IPS DF 6.9 (cell line): ENCODE measurements at regions not wholly inside any gene's neighbourhood (a gene's known extent, or its start where the extent isn't known, plus 50 kb on each side); places are given as distances from the start of the nearest gene placed in this dataset.

Experiments used
- DNase-seq: peaks from one replicate; pipeline ENCODE4 v3.0.0-alpha.2; 2013; ENCODE audit warnings: low read depth, low spot score
- H3K27ac ChIP-seq: one replicate; pipeline ENCODE4 v1.5.1; 2013; ENCODE audit warnings: low read length, control low read depth
- H3K27me3 ChIP-seq: 2 replicates; pipeline ENCODE4 v1.6.1; 2013; ENCODE audit warnings: mild to moderate bottlenecking, low read length; ENCODE audit not compliant: control insufficient read depth, insufficient read depth
- H3K36me3 ChIP-seq: 2 replicates; pipeline ENCODE4 v1.6.1; 2013; ENCODE audit warnings: low read length; ENCODE audit not compliant: control insufficient read depth, insufficient read depth
- H3K4me1 ChIP-seq: 2 replicates; pipeline ENCODE4 v1.6.1; 2013; ENCODE audit warnings: low read length; ENCODE audit not compliant: control insufficient read depth, insufficient read depth
- H3K4me3 ChIP-seq: 2 replicates; pipeline ENCODE4 v1.5.1; 2013; ENCODE audit warnings: mild to moderate bottlenecking, low read length
- H3K9me3 ChIP-seq: 2 replicates; pipeline ENCODE4 v1.6.1; 2013; ENCODE audit warnings: low read length, inconsistent platforms; ENCODE audit not compliant: control insufficient read depth, insufficient read depth
- WGBS: extraction: QIAGEN DNeasy Blood & Tissue Kit; methylation state at CpG from one replicate; pipeline ENCODE4 v1.1.7; 2013; ENCODE audit warnings: mixed read lengths, missing lambda C conversion rate; ENCODE audit not compliant: insufficient read length, insufficient coverage; 5-methylcytosine and 5-hydroxymethylcytosine counted together

GRCh38 chr9:22203371-22204138 is 194.4 kb upstream of the CDKN2B start:
- no peak for DNase-seq
- no peaks in the 10 kb centered on the region for H3K4me1 ChIP-seq
- no peak overlapping the region for H3K4me3 ChIP-seq

DNA sequence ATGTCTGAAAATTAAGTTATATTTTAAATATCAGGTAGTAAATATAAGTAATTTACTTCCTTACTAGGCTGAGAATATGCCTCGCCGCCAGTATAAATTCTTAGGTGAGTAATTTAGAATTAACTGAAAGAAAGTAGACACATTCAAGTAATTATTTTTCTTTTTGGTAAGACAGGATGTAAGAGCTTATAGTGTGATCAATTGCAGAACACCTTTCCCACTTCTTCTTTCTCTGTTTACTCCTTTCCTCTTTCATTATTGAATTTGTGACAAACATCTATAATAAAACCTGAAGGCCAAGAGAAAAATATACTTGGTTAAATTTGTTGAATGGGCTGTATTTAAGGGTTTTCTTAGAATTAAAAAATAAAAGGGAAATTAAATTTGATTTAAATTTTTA is 195.1 kb upstream of the CDKN2B start:
- Histone ChIP-seq H3K27ac (no peak overlapping the region), H3K36me3 (no peaks in the 10 kb centered on the region), H3K27me3 (no peaks in the 10 kb centered on the region), H3K9me3 (no peaks in the 10 kb centered on the region), H3K4me3 (no peak overlapping the region), H3K4me1 (no peaks in the 10 kb centered on the region)
- no CpG with 5 or more reads among the region's 2 CpGs for WGBS
- DNase-seq: no peak

More at GRCh38 chr9:22203371-22204138, 194.4 kb upstream of the CDKN2B start:
- no peaks in the 10 kb centered on the region for H3K9me3 ChIP-seq
- no CpG with 5 or more reads among the region's 8 CpGs for WGBS
- H3K27me3 ChIP-seq: no peaks in the 10 kb centered on the region
- H3K36me3 ChIP-seq: no peaks in the 10 kb centered on the region
- H3K27ac ChIP-seq: no peak overlapping the region

- no peak overlapping the region for H3K4me3 ChIP-seq
- no peaks in the 10 kb centered on the region for H3K9me3 ChIP-seq
- H3K27ac ChIP-seq: no peak overlapping the region
- no CpG with 5 or more reads among the region's 5 CpGs for WGBS
- DNase-seq: no peak
- H3K36me3 ChIP-seq: no peaks in the 10 kb centered on the region
- no peaks in the 10 kb centered on the region for H3K27me3 ChIP-seq
- no peaks in the 10 kb centered on the region for H3K4me1 ChIP-seq
Measured at GRCh38 chr9:22206833-22207232, 197.7 kb upstream of the CDKN2B start.

- Histone ChIP-seq H3K36me3 (no peaks in the 10 kb centered on the region), H3K4me1 (no peaks in the 10 kb centered on the region), H3K27me3 (no peaks in the 10 kb centered on the region), H3K4me3 (no peak overlapping the region), H3K27ac (no peak overlapping the region), H3K9me3 (no peaks in the 10 kb centered on the region)
- no peak for DNase-seq
- WGBS: no CpG with 5 or more reads among the region's 1 CpG
Measured at GRCh38 chr9:22208846-22209585, 199.9 kb upstream of the CDKN2B start.

DNA sequence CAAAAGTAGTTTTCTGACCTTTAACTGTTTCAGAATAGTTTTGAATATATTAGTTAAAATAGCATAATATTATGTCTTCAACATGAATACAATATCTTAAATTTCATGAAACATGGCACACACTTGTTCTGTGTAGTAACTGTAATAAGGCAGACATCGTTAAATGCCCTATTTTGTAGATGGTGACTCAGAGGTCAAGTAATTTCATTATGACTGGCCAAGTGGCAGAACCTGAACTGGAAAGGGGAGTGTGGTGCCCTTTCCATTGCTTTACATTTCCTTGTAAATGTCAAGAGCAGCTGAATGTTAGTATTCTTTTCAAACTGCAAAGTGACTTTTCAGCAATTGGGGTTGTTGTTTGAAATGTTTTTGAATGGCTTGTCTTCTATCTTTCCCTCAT is 201.2 kb upstream of the CDKN2B start:
- no peak for DNase-seq
- WGBS: no CpG with 5 or more reads among the region's 1 CpG
- H3K27ac ChIP-seq: no peak overlapping the region
- H3K4me3 ChIP-seq: no peak overlapping the region
- H3K9me3 ChIP-seq: no peaks in the 10 kb centered on the region
- H3K4me1 ChIP-seq: no peaks in the 10 kb centered on the region
- no peaks in the 10 kb centered on the region for H3K36me3 ChIP-seq
- no peaks in the 10 kb centered on the region for H3K27me3 ChIP-seq

GRCh38 chr9:22210936-22211335 is 201.8 kb upstream of the CDKN2B start:
- H3K27ac ChIP-seq: no peak overlapping the region

GRCh38 chr9:22211588-22212360 is 202.7 kb upstream of the CDKN2B start:
- Histone ChIP-seq H3K4me1 (no peaks in the 10 kb centered on the region), H3K9me3 (no peaks in the 10 kb centered on the region), H3K27me3 (no peaks in the 10 kb centered on the region), H3K4me3 (no peak overlapping the region), H3K36me3 (no peaks in the 10 kb centered on the region), H3K27ac (no peak overlapping the region)
- WGBS: no CpG with 5 or more reads among the region's 4 CpGs
- no peak for DNase-seq

More at GRCh38 chr9:22210936-22211335, 201.8 kb upstream of the CDKN2B start:
- Histone ChIP-seq H3K27me3 (no peaks in the 10 kb centered on the region), H3K9me3 (no peaks in the 10 kb centered on the region), H3K4me3 (no peak overlapping the region), H3K36me3 (no peaks in the 10 kb centered on the region), H3K4me1 (no peaks in the 10 kb centered on the region)
- no peak for DNase-seq
- WGBS: no CpG with 5 or more reads among the region's 2 CpGs

DNA sequence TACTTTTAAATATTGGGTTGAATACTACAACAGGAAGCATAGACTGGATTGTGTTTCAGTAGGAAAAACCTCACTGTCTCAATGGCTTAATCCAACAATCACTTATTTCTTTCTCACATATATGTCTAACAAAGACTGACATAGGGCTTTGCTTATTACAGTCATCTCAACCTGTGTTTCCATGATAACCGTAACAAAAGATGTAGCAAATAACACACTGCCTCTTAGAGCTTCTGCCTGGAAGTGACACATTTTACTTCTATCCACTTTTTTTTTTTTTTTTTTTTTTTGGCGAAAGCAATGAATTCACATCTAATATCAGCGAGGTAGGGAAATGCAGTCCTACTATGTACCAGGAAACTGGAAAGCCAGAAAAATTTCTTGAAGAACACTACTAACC is 204.9 kb upstream of the CDKN2B start:
- Histone ChIP-seq H3K4me1 (no peaks in the 10 kb centered on the region), H3K4me3 (no peak overlapping the region), H3K27ac (no peak overlapping the region), H3K27me3 (no peaks in the 10 kb centered on the region), H3K36me3 (no peaks in the 10 kb centered on the region), H3K9me3 (no peaks in the 10 kb centered on the region)
- no CpG with 5 or more reads among the region's 3 CpGs for WGBS
- DNase-seq: no peak

DNA sequence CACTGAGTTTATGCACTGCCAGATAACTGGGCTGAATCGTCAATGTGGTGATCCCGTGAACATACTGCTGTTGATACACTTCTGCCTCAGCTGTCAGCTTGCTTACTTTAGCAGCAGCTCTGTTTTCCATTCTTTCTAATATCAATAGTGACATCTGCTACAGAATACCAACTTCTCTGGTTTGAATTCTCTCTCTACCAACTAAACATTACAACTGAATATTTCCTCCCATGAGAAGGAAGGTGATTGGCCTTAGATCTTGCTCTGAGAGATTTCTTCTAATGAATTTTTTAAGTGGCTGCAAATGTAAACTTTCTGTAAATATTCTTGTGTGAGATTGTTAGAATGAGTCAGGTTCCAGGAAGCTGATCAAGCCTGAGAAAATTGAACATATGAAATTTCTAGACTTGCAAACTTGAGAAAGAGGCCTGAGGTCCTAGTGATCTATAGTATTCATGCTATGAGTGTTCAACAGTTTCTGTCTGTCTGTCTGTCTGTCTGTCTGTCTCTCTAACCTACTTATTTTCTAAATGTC is 205.5 kb upstream of the CDKN2B start:
- Histone ChIP-seq H3K4me3 (no peak overlapping the region), H3K9me3 (no peaks in the 10 kb centered on the region), H3K36me3 (no peaks in the 10 kb centered on the region), H3K27me3 (no peaks in the 10 kb centered on the region), H3K27ac (no peak overlapping the region), H3K4me1 (no peaks in the 10 kb centered on the region)
- no peak for DNase-seq
- WGBS: no CpG with 5 or more reads among the region's 2 CpGs

DNA sequence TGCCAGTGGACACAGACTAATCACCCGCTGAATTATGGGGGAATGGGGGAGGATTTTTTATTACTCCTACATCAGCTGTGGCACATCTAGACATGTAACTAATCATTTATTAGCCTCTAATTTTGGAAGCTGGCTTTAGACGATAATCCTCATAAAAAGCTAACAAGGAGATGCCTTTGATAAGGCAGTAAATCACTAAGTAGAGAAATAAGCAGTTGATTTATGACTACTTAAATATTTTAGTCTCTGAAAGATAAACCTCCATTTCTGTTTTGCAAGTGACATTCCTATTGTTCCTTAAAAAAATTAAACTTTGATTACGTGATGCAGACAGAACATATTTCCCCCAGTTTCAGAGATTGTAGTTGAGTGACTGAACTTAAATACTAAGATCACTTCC is 206.4 kb upstream of the CDKN2B start:
- WGBS: no CpG with 5 or more reads among the region's 3 CpGs
- H3K27ac ChIP-seq: no peak overlapping the region
- H3K4me3 ChIP-seq: no peak overlapping the region
- H3K27me3 ChIP-seq: no peaks in the 10 kb centered on the region
- H3K9me3 ChIP-seq: no peaks in the 10 kb centered on the region
- no peaks in the 10 kb centered on the region for H3K4me1 ChIP-seq
- H3K36me3 ChIP-seq: no peaks in the 10 kb centered on the region
- DNase-seq: no peak
